ENCODE measurements at regions not wholly inside any gene's neighbourhood (a gene's known extent, or its start where the extent isn't known, plus 50 kb on each side); places are given as distances from the start of the nearest gene placed in this dataset.

- no peak overlapping the region for H3K27ac ChIP-seq
- TF ChIP-seq CTCF (IDR thresholded peaks at IDR 0.05) (no peak), ZFX (IDR thresholded peaks at IDR 0.05; ENCODE audit: borderline replicate concordance) (no peak)
Observed at GRCh38 chr10:57294698-57295097, 933.6 kb upstream of the ZWINT start.

GRCh38 chr10:57288754-57289153 is 927.7 kb upstream of the ZWINT start:
- H3K27ac ChIP-seq, result no peak overlapping the region
- TF ChIP-seq ZFX (IDR thresholded peaks at IDR 0.05; ENCODE audit: borderline replicate concordance) (no peak), CTCF (IDR thresholded peaks at IDR 0.05) (no peak)

- TF ChIP-seq CTCF (IDR thresholded peaks at IDR 0.05) (no peak), ZFX (IDR thresholded peaks at IDR 0.05; ENCODE audit: borderline replicate concordance) (no peak)
Observed at GRCh38 chr10:57262892-57263291, 901.8 kb upstream of the ZWINT start.

GRCh38 chr10:57260175-57260574 is 899.1 kb upstream of the ZWINT start:
- no peak overlapping the region for H3K27ac ChIP-seq
- TF ChIP-seq CTCF (IDR thresholded peaks at IDR 0.05), result no peak
- TF ChIP-seq ZFX (IDR thresholded peaks at IDR 0.05; ENCODE audit: borderline replicate concordance), result no peak

More at GRCh38 chr10:57262892-57263291, 901.8 kb upstream of the ZWINT start:
- H3K27ac ChIP-seq, result no peak overlapping the region

GRCh38 chr10:57249615-57250281 is 888.7 kb upstream of the ZWINT start:
- H3K27ac ChIP-seq, result no peak overlapping the region
- no peak for TF ChIP-seq CTCF (IDR thresholded peaks at IDR 0.05)
- TF ChIP-seq ZFX (IDR thresholded peaks at IDR 0.05; ENCODE audit: borderline replicate concordance), result no peak

GRCh38 chr10:57247271-57247670 is 886.2 kb upstream of the ZWINT start:
- H3K27ac ChIP-seq, result no peak overlapping the region
- TF ChIP-seq CTCF (IDR thresholded peaks at IDR 0.05), result no peak
- TF ChIP-seq ZFX (IDR thresholded peaks at IDR 0.05; ENCODE audit: borderline replicate concordance), result no peak

- TF ChIP-seq ZFX (IDR thresholded peaks at IDR 0.05; ENCODE audit: borderline replicate concordance) (no peak), CTCF (IDR thresholded peaks at IDR 0.05) (no peak)
- no peak overlapping the region for H3K27ac ChIP-seq
Observed at GRCh38 chr10:57225920-57226319, 864.9 kb upstream of the ZWINT start.

Measured in 22Rv1 (cell line).